ENCODE measurements at regions not wholly inside any gene's neighbourhood (a gene's known extent, or its start where the extent isn't known, plus 50 kb on each side); places are given as distances from the start of the nearest gene placed in this dataset.

DNA sequence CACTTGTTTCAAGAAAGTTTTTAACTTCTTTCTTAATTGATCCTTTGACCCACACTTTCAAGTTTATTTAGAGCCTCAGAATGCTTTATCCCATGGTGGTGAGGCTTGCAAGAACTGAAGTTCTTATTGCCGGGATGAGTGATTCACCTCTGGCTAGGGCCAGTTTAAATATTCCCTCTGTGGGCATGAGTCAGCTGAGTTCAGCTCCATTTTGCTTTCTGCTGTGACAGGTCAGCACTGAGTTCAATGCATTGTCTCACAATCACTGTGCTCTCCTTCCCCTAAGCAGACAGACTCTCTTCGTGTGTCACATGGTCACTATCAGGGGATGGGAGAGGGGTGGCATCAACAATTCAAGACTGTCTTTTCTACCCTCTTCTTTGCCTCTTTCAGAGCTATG lies 514.6 kb upstream of the FBXO33 start:
- Histone ChIP-seq H3K4me3 (no peak overlapping the region), H3K27me3 (replicated peaks) (no peaks in the 10 kb centered on the region), H3K36me3 (no peaks in the 10 kb centered on the region), H3K9me3 (replicated peaks) (no peaks in the 10 kb centered on the region), H3K27ac (no peak overlapping the region), H3K4me1 (replicated peaks) (no peaks in the 10 kb centered on the region)
- no peak for DNase-seq (ENCODE audit: low read depth in 1 of 2, low spot score in 2 of 2)

DNA sequence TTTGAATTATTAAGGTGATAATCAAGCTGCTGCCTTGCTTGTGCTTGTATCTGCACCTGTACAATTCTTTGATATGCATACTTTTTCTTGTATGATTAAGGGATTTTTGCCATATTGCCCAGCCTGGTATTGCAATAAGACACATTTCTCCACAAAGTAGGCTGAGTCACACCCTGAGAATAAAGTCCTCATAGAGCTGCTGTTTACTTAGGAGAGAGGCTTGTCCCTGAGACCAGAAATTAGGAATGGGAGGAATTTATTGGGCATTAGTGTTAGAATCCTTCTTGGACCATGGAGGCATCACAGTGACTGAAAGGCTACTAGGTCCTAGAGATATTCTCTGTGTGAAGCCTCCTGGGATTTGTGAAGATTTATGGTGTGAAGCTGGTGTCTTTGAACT lies 506.8 kb upstream of the FBXO33 start:
- Histone ChIP-seq H3K9me3 (replicated peaks) (no peaks in the 10 kb centered on the region), H3K36me3 (no peaks in the 10 kb centered on the region), H3K27me3 (replicated peaks) (no peaks in the 10 kb centered on the region), H3K4me1 (replicated peaks) (no peaks in the 10 kb centered on the region), H3K27ac (no peak overlapping the region), H3K4me3 (no peak overlapping the region)
- no peak for DNase-seq (ENCODE audit: low read depth in 1 of 2, low spot score in 2 of 2)

DNA sequence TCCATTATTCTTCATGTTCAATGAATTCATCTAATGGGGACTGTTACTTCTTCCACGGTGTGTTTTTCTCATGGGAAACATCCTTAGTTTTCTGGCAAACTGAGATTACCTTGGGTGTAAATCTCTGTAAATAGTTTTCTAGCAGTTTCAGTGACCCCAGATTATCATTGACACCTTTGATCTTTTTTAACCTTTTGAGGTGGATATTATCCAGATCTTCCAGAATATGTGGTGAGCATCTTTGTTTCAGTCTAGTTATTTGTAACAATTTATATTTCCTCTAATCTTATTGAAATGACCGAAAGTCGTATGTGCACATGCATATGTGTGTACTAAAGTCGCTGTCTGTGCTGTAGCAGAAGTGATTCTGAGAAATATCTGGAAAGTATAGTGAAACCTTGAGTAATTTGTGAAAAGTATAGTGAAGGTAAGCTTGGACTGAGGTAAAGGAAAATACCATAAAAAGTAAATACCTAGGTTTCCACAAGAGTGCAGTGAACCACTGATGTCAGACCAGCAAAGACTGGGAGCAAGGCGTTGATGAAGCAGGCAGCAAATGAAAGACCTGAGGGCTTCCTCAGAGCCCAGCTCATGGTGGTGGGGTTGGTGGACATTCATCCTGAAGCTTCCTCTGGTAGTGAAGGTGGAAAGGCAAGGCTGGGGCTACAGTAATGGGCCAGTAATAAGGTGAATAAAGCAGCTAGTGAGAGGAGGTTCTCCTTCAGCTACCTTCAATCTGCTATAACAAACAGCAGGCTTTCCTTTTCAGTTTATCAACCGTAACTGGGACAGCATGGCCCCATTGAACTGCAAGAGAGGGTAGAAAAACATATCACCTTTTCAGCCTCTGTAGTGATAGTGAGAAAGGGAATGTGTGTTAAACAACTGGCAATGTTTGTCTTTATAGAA lies 480.2 kb upstream of the FBXO33 start:
- no peak for DNase-seq (ENCODE audit: low read depth in 1 of 2, low spot score in 2 of 2)
- Histone ChIP-seq H3K4me3 (no peak overlapping the region), H3K27ac (no peak overlapping the region), H3K9me3 (replicated peaks) (no peaks in the 10 kb centered on the region), H3K4me1 (replicated peaks) (no peaks in the 10 kb centered on the region), H3K36me3 (no peaks in the 10 kb centered on the region), H3K27me3 (replicated peaks) (no peaks in the 10 kb centered on the region)

DNA sequence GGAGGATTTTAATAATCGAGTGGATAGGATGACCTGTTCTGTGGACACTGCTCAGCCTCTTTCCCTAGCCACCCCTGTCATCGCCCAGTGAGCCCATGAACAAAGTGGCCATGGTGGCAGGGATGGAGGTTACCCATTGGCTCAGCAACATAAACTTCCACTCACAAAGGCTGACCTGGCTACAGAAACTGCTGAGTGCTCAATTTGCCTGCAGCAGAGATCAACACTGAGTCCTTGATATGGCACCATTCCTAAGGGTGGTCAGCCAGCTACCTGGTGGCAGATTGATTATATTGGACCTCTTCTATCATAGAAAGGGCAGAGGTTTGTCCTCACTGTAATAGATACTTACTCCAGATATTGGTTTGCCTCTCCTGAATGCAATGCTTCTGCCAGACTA lies 465.4 kb upstream of the FBXO33 start:
- Histone ChIP-seq H3K27me3 (replicated peaks) (no peaks in the 10 kb centered on the region), H3K36me3 (no peaks in the 10 kb centered on the region), H3K4me1 (replicated peaks) (no peaks in the 10 kb centered on the region), H3K4me3 (no peak overlapping the region), H3K9me3 (replicated peaks) (no peaks in the 10 kb centered on the region), H3K27ac (no peak overlapping the region)
- no peak for DNase-seq (ENCODE audit: low read depth in 1 of 2, low spot score in 2 of 2)

DNA sequence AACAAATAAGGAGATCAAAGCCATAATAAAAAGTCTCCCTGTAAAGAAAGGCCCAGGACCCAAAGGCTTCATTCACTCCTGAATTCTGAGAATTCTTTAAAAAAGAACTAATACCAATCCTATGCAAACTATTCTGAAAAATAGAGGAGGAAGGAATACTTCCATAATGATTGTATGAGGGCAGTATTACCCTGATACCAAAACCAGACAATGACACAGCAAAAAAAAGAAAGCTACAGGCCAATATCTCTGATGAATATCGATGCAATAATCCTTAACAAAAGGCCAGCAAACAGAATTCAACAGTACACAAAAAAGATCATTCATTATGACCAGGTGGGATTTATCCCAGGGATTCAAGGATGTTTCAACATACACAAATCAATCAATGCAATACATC lies 457.8 kb upstream of the FBXO33 start:
- Histone ChIP-seq H3K27me3 (replicated peaks) (no peaks in the 10 kb centered on the region), H3K4me3 (no peak overlapping the region), H3K36me3 (no peaks in the 10 kb centered on the region), H3K4me1 (replicated peaks) (no peaks in the 10 kb centered on the region), H3K27ac (no peak overlapping the region), H3K9me3 (replicated peaks) (no peaks in the 10 kb centered on the region)
- DNase-seq (ENCODE audit: low read depth in 1 of 2, low spot score in 2 of 2), result no peak

DNA sequence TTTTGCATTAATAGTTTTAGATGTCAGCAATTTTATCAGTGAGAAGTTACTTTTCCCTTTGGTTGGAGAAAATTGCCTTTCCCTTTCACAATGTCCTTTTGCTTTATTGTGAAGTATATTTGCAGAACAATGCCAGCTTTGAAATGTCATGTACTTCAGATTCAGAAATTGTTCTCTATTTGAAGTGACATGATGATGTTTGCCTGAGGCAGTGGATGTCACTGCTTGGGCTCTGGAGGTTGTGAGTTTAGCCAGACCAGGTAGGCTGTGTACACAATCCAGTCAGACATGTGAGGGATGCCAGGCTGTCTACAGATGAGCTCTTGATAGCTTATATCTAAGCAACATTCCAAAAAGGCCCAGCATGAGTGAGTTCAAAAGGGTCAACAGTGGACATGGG lies 451.9 kb upstream of the FBXO33 start:
- H3K9me3 ChIP-seq (replicated peaks), result no peaks in the 10 kb centered on the region
- no peak overlapping the region for H3K4me3 ChIP-seq
- H3K27ac ChIP-seq, result no peak overlapping the region
- no peaks in the 10 kb centered on the region for H3K36me3 ChIP-seq
- H3K27me3 ChIP-seq (replicated peaks), result no peaks in the 10 kb centered on the region
- no peaks in the 10 kb centered on the region for H3K4me1 ChIP-seq (replicated peaks)
- DNase-seq (ENCODE audit: low read depth in 1 of 2, low spot score in 2 of 2), result no peak

DNA sequence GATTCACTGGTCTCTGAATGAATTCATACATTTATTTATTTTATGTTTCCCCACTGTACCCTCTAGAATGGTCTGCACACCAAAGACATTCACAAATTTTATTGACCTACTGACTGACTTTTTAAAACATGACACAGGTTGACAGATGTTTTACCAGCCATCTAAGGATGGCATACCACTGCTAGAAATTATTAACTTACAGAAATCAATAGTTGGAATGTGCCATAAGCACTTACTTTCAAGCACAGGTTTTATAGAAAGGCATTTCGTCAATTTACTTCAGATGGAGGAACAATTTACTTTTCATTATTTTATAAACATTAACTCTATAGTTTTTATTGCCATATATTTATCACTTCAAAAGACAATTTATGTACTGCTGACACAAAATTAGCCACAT lies 448.7 kb upstream of the FBXO33 start:
- no peak overlapping the region for H3K27ac ChIP-seq
- no peaks in the 10 kb centered on the region for H3K4me1 ChIP-seq (replicated peaks)
- H3K9me3 ChIP-seq (replicated peaks), result no peaks in the 10 kb centered on the region
- no peak for DNase-seq (ENCODE audit: low read depth in 1 of 2, low spot score in 2 of 2)
- no peaks in the 10 kb centered on the region for H3K27me3 ChIP-seq (replicated peaks)
- no peak overlapping the region for H3K4me3 ChIP-seq
- H3K36me3 ChIP-seq, result no peaks in the 10 kb centered on the region

DNA sequence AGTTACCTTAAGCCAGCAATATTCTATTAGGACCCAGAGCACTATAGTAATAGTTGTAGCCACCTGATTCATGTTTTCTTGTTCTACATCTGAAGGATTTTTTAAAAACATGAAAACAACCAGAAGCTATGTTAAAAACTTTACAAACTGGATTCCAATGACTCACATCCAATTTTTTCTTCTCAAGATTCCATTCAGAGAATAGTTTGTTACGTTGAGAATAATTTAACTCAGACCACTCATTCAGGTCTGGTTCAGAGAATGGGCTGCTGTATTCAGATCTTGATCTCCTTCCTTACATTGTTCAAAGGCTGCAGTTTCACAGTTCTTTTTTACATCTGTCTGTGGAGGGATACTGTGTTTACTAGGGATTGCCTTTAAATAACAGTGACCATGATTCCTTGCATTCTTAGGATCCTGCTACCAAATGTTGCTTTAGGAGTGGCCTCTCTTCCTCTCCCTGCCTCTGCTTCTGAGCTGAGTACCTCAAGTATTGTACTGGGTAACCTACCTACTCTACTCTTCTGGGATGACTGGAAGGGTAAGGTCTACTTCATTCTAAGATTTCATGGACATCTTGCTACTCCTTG lies 448.0 kb upstream of the FBXO33 start:
- Histone ChIP-seq H3K9me3 (replicated peaks) (no peaks in the 10 kb centered on the region), H3K27ac (no peak overlapping the region), H3K36me3 (no peaks in the 10 kb centered on the region), H3K4me3 (no peak overlapping the region), H3K27me3 (replicated peaks) (no peaks in the 10 kb centered on the region), H3K4me1 (replicated peaks) (no peaks in the 10 kb centered on the region)
- no peak for DNase-seq (ENCODE audit: low read depth in 1 of 2, low spot score in 2 of 2)

DNA sequence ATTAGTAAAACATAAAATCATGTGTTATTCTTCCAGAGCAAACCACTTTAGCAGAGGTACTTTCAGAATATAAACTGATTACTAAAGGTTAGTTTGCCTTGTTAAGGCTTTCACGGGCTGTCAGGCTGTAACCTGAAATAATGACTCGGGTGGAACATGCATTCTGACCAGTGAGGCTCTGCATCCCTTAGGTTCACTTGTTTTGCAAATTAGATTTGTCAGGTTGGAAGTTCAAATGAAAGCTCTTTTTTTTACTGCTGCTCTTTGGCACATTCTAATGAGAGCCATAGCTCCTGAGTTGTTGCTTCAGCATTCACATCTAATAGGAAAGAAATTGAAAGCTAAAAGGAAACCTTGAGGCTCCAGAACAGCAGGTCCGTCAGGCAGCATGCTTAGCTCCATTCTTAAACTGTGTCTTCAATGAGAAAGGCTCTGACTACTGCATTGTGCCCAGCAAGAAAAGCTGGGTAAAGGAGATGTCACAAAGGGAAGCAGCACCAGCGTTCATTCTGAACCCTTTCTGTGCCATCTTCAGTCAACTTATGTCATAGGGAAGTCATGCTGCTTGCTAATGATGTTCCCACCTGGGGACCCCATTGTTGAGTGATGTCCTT lies 445.5 kb upstream of the FBXO33 start:
- no peaks in the 10 kb centered on the region for H3K4me1 ChIP-seq (replicated peaks)
- H3K4me3 ChIP-seq, result no peak overlapping the region
- no peak for DNase-seq (ENCODE audit: low read depth in 1 of 2, low spot score in 2 of 2)
- H3K9me3 ChIP-seq (replicated peaks), result no peaks in the 10 kb centered on the region
- no peaks in the 10 kb centered on the region for H3K36me3 ChIP-seq
- no peaks in the 10 kb centered on the region for H3K27me3 ChIP-seq (replicated peaks)
- H3K27ac ChIP-seq, result no peak overlapping the region

DNA sequence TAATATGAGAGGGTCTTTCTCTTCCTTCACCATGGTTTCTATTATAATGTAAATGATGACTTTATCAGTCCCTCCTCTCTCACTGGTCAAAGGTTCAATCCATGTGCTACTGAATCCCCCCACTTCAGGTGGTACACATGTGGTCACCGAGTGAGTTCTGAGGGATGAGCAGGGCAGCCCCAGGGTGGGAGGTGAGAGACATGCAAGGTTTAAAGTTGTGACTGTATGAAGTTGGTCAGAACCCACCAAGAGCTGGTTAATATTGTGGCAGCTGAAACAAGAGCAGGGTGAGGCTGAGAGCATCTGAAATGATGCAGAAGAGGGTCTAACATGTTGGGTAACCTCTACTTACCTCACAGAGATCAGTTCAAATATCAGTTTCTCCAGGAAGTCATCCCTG lies 444.7 kb upstream of the FBXO33 start:
- no peak overlapping the region for H3K4me3 ChIP-seq
- H3K36me3 ChIP-seq, result no peaks in the 10 kb centered on the region
- H3K27ac ChIP-seq, result no peak overlapping the region
- H3K27me3 ChIP-seq (replicated peaks), result no peaks in the 10 kb centered on the region
- H3K4me1 ChIP-seq (replicated peaks), result no peaks in the 10 kb centered on the region
- no peak for DNase-seq (ENCODE audit: low read depth in 1 of 2, low spot score in 2 of 2)
- no peaks in the 10 kb centered on the region for H3K9me3 ChIP-seq (replicated peaks)

DNA sequence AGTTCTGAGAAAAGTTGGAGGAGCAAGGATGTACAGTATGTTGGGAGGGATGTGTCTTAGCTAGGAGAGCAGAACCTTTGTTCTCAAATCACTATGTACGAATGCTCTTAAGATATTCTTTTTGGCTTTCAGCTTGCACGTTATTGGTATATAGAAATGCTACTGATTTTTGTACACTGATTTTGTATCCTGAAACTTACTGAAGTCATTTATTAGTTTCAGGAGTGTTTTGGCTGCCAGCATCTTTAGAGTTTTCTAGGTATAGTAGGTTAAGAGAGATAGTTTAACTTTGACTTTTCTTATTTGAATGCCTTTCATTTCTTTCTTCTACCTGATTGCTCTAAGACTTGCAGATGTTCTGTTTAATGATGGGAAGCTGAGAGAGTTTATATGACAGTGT lies 442.8 kb upstream of the FBXO33 start:
- Histone ChIP-seq H3K9me3 (replicated peaks) (no peaks in the 10 kb centered on the region), H3K4me3 (no peak overlapping the region), H3K4me1 (replicated peaks) (no peaks in the 10 kb centered on the region), H3K27me3 (replicated peaks) (no peaks in the 10 kb centered on the region), H3K27ac (no peak overlapping the region), H3K36me3 (no peaks in the 10 kb centered on the region)
- no peak for DNase-seq (ENCODE audit: low read depth in 1 of 2, low spot score in 2 of 2)

DNA sequence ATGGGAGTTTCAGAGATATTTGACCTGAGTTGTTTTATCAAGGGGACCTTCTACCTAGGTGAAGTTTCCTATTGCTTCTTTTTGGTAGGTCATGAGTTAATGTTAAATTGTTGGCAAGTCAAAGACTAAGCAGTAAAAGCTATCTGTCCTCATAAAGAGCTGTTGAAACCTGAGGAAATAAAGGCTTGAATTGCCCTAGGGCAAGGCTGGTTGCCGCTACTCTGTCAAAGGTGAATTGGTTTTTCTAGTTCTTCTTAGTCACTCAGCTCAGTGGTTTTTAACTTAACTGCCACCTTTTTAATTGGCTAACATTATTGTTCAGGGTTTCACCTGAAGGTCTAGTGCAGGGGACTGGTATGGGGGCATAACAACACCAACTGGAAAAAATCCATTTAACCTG lies 441.6 kb upstream of the FBXO33 start:
- DNase-seq (ENCODE audit: low read depth in 1 of 2, low spot score in 2 of 2), result no peak
- Histone ChIP-seq H3K27ac (no peak overlapping the region), H3K4me1 (replicated peaks) (no peaks in the 10 kb centered on the region), H3K9me3 (replicated peaks) (no peaks in the 10 kb centered on the region), H3K4me3 (no peak overlapping the region), H3K36me3 (no peaks in the 10 kb centered on the region), H3K27me3 (replicated peaks) (no peaks in the 10 kb centered on the region)

DNA sequence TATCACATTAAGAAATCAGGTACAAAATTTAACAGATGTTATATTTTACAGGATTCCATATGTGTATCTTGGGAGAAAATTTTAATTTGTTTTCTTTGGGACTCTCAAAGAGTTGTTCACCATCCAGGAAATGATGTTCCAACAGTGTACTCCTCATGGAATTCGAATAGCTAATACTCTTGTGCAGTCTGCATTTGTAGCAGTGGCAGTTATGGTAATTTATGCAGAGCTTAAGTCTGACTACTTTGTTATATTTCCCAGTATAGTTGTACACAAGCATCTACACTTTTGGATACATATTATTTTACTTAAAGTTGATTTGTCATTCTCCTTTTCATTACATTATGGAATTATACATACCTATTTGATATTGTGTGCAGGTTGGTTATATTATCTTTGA lies 436.7 kb upstream of the FBXO33 start:
- Histone ChIP-seq H3K4me3 (no peak overlapping the region), H3K27ac (no peak overlapping the region), H3K9me3 (replicated peaks) (no peaks in the 10 kb centered on the region), H3K27me3 (replicated peaks) (no peaks in the 10 kb centered on the region), H3K4me1 (replicated peaks) (no peaks in the 10 kb centered on the region), H3K36me3 (no peaks in the 10 kb centered on the region)
- DNase-seq (ENCODE audit: low read depth in 1 of 2, low spot score in 2 of 2), result no peak

DNA sequence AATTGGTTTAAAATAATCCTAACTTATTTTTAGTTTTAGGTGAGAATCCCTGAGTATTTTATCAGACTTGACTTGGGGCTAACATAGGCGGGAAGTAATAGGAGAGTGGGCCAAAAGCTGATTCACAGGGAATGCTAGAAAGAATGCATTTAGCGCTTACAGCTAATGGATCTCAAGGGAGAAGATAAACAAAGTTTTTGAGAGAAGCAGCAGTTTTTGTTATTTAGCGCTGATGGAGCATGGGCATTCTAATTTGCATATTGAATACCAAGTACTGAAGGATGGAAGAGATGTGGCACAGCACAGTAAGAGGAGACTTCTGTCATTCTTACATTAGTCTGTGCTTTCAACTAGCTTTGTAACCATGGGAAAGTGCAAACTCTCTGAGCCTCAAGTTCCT lies 436.0 kb upstream of the FBXO33 start:
- Histone ChIP-seq H3K4me3 (no peak overlapping the region), H3K27ac (no peak overlapping the region), H3K4me1 (replicated peaks) (no peaks in the 10 kb centered on the region), H3K27me3 (replicated peaks) (no peaks in the 10 kb centered on the region), H3K36me3 (no peaks in the 10 kb centered on the region), H3K9me3 (replicated peaks) (no peaks in the 10 kb centered on the region)
- no peak for DNase-seq (ENCODE audit: low read depth in 1 of 2, low spot score in 2 of 2)
